Spleen (tissue), 7 donors: ENCODE measurements at regions not wholly inside any gene's neighbourhood (a gene's known extent, or its start where the extent isn't known, plus 50 kb on each side); places are given as distances from the start of the nearest gene placed in this dataset.

Experiments
- CTCF ChIP-seq, 11 experiments: fragments of 200-600 bp in 7 of 11; fragments of 450-650 bp in 4 of 11; sonication (generic) in 4 of 11; IDR thresholded peaks in 8 of 11; conservative IDR thresholded peaks in 3 of 11; 1 replicate in 7 of 11; 2 replicates in 4 of 11; pipeline versions ENCODE4 v1.4.0 to v1.8.0; 2016 to 2021; ENCODE audit warnings: antibody characterized with exemption in 11 of 11, inconsistent platforms in 4 of 11, mild to moderate bottlenecking in 1 of 11
- POLR2A ChIP-seq, 3 donors: fragments of 450-650 bp; IDR thresholded peaks; one replicate each; pipeline ENCODE4 v1.5.1; 2017; ENCODE audit warnings: antibody characterized with exemption in 3 of 3, mild to moderate bottlenecking in 1 of 3
- donor health status: DM: no; HTN: no; CAD: no; lungs with moderate emphysema.
- donor health status: DM: no; HTN: no; CAD: no.
- donor health status: DM: no; HTN: no; CAD: no.

DNA sequence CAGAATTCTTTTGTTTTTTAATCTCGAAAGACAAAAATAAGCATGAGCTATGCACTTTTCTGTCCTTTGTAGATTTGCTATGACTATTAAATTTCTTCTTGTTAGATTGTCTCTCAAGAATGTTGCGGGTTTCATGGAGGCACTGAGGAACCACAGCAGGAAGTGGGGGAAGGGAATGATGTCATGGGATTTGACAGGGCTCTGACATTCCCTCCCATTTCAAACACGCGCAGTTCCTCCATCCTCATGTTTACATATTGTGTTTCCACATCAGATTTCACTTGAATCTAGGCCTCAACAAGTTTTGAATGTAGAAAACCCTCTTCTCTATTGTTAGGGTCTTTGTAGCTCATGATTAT lies 154.8 kb downstream of the PALM2AKAP2 start:
- TF ChIP-seq CTCF (IDR thresholded peaks at IDR 0.05 in 8 of 11, conservative IDR thresholded peaks at IDR 0.05 in 3 of 11) = no peak
- TF ChIP-seq POLR2A (IDR thresholded peaks at IDR 0.05) = no peak
